Prostate gland (tissue), 2 donors: ENCODE measurements at regions not wholly inside any gene's neighbourhood (a gene's known extent, or its start where the extent isn't known, plus 50 kb on each side); places are given as distances from the start of the nearest gene placed in this dataset.

Experiments
- CTCF ChIP-seq, 4 experiments: fragments of 200-600 bp in 2 of 4; fragments of 450-650 bp in 2 of 4; sonication (generic) in 2 of 4; IDR thresholded peaks; 1 replicate in 3 of 4; 2 replicates in 1 of 4; pipeline ENCODE4 v1.5.1; 2016 to 2019; ENCODE audit warnings: antibody characterized with exemption in 4 of 4, mild to moderate bottlenecking in 2 of 4, moderate library complexity in 2 of 4
- POLR2A ChIP-seq: fragments of 450-650 bp; IDR thresholded peaks from one replicate; pipeline ENCODE4 v1.6.1; 2016; ENCODE audit warnings: antibody characterized with exemption, mild to moderate bottlenecking

GRCh38 chr5:87122151-87122977, 145.3 kb upstream of the RASA1 start:
- TF ChIP-seq POLR2A (no peak), CTCF (IDR thresholded peaks at IDR 0.05) (no peak)
